ENCODE measurements at regions not wholly inside any gene's neighbourhood (a gene's known extent, or its start where the extent isn't known, plus 50 kb on each side); places are given as distances from the start of the nearest gene placed in this dataset.

GRCh38 chr1:91601554-91602376 is 101.1 kb downstream of the CDC7 start:
- H3K27ac ChIP-seq (ENCODE audit: low read length) = no peak overlapping the region
- H3K27me3 ChIP-seq (ENCODE audit: low read depth, low read length) = no peaks in the 10 kb centered on the region
- H3K9ac ChIP-seq (ENCODE audit: low read length) = no peak overlapping the region
- no peak overlapping the region for H3K4me3 ChIP-seq (ENCODE audit: low read length)
- H2AFZ ChIP-seq (ENCODE audit: low read depth, low read length) = no peak overlapping the region
- H3K79me2 ChIP-seq (ENCODE audit: low read length) = no peaks in the 10 kb centered on the region
- H4K20me1 ChIP-seq (ENCODE audit: insufficient read depth, low read length) = no peaks in the 10 kb centered on the region
- H3K9me3 ChIP-seq (ENCODE audit: insufficient read depth, low read length) = no peaks in the 10 kb centered on the region
- H3K36me3 ChIP-seq (replicated peaks; ENCODE audit: low read depth, low read length) = no peaks in the 10 kb centered on the region
- H3K4me1 ChIP-seq (ENCODE audit: low read length) = no peaks in the 10 kb centered on the region
- H3K4me2 ChIP-seq (ENCODE audit: low read length) = no peak overlapping the region
- TF ChIP-seq EZH2phosphoT487 (IDR thresholded peaks at IDR 0.05; ENCODE audit: low read depth) = no peak

GRCh38 chr1:91603409-91603808 is 102.8 kb downstream of the CDC7 start:
- H3K4me2 ChIP-seq (ENCODE audit: low read length) = no peak overlapping the region

GRCh38 chr1:91604632-91605031 is 104.0 kb downstream of the CDC7 start:
- H3K9ac ChIP-seq (ENCODE audit: low read length) = no peak overlapping the region
- no peaks in the 10 kb centered on the region for H3K9me3 ChIP-seq (ENCODE audit: insufficient read depth, low read length)
- H3K36me3 ChIP-seq (replicated peaks; ENCODE audit: low read depth, low read length) = no peaks in the 10 kb centered on the region
- H2AFZ ChIP-seq (ENCODE audit: low read depth, low read length) = no peak overlapping the region
- no peaks in the 10 kb centered on the region for H3K4me1 ChIP-seq (ENCODE audit: low read length)
- H3K4me2 ChIP-seq (ENCODE audit: low read length) = no peak overlapping the region
- TF ChIP-seq CTCF (IDR thresholded peaks at IDR 0.05; ENCODE audit: low read depth, low read length) = no peak
- TF ChIP-seq EZH2phosphoT487 (IDR thresholded peaks at IDR 0.05; ENCODE audit: low read depth) = no peak
- no peak overlapping the region for H3K27ac ChIP-seq (ENCODE audit: low read length)
- no peaks in the 10 kb centered on the region for H4K20me1 ChIP-seq (ENCODE audit: insufficient read depth, low read length)
- H3K79me2 ChIP-seq (ENCODE audit: low read length) = no peaks in the 10 kb centered on the region
- H3K4me3 ChIP-seq (ENCODE audit: low read length) = no peak overlapping the region
- H3K27me3 ChIP-seq (ENCODE audit: low read depth, low read length) = no peaks in the 10 kb centered on the region

More at GRCh38 chr1:91603409-91603808, 102.8 kb downstream of the CDC7 start:
- H3K36me3 ChIP-seq (replicated peaks; ENCODE audit: low read depth, low read length) = no peaks in the 10 kb centered on the region
- no peak overlapping the region for H3K27ac ChIP-seq (ENCODE audit: low read length)
- H3K4me1 ChIP-seq (ENCODE audit: low read length) = no peaks in the 10 kb centered on the region
- H3K9ac ChIP-seq (ENCODE audit: low read length) = no peak overlapping the region
- no peak overlapping the region for H3K4me3 ChIP-seq (ENCODE audit: low read length)
- no peaks in the 10 kb centered on the region for H3K9me3 ChIP-seq (ENCODE audit: insufficient read depth, low read length)
- no peak overlapping the region for H2AFZ ChIP-seq (ENCODE audit: low read depth, low read length)
- no peaks in the 10 kb centered on the region for H3K79me2 ChIP-seq (ENCODE audit: low read length)
- no peaks in the 10 kb centered on the region for H3K27me3 ChIP-seq (ENCODE audit: low read depth, low read length)
- no peaks in the 10 kb centered on the region for H4K20me1 ChIP-seq (ENCODE audit: insufficient read depth, low read length)
- TF ChIP-seq CTCF (IDR thresholded peaks at IDR 0.05; ENCODE audit: low read depth, low read length) (no peak), EZH2phosphoT487 (IDR thresholded peaks at IDR 0.05; ENCODE audit: low read depth) (no peak)

- no peak overlapping the region for H3K27ac ChIP-seq (ENCODE audit: low read length)
- no peaks in the 10 kb centered on the region for H3K79me2 ChIP-seq (ENCODE audit: low read length)
- no peak overlapping the region for H2AFZ ChIP-seq (ENCODE audit: low read depth, low read length)
- TF ChIP-seq CTCF (IDR thresholded peaks at IDR 0.05; ENCODE audit: low read depth, low read length) (no peak), EZH2phosphoT487 (IDR thresholded peaks at IDR 0.05; ENCODE audit: low read depth) (no peak)
- no peak overlapping the region for H3K4me2 ChIP-seq (ENCODE audit: low read length)
- H3K9me3 ChIP-seq (ENCODE audit: insufficient read depth, low read length) = no peaks in the 10 kb centered on the region
- no peak overlapping the region for H3K9ac ChIP-seq (ENCODE audit: low read length)
- H3K4me1 ChIP-seq (ENCODE audit: low read length) = no peaks in the 10 kb centered on the region
- no peaks in the 10 kb centered on the region for H3K27me3 ChIP-seq (ENCODE audit: low read depth, low read length)
- no peak overlapping the region for H3K4me3 ChIP-seq (ENCODE audit: low read length)
- H4K20me1 ChIP-seq (ENCODE audit: insufficient read depth, low read length) = no peaks in the 10 kb centered on the region
- H3K36me3 ChIP-seq (replicated peaks; ENCODE audit: low read depth, low read length) = no peaks in the 10 kb centered on the region
Observed at GRCh38 chr1:91605566-91605965, 104.9 kb downstream of the CDC7 start.
